RWPE1 (cell line): ENCODE measurements at regions not wholly inside any gene's neighbourhood (a gene's known extent, or its start where the extent isn't known, plus 50 kb on each side); places are given as distances from the start of the nearest gene placed in this dataset.
"Not testable (repeated sequence)": the region's sequence is repeated elsewhere in the genome, so short reads cannot be mapped to it uniquely, and the experiment has no call there.

Experiments
- CTCF ChIA-PET: fragments of 350-600 bp; sonication (Branson Sonifier 250); formaldehyde crosslinking; extraction: SDS; loops from one replicate; lab custom pipeline; 2021; lab: Yijun Ruan, JAX
- POLR2A ChIA-PET: fragments of 400-600 bp; formaldehyde crosslinking; extraction: SDS; loops from one replicate; lab custom pipeline; 2020; ENCODE audit warnings: antibody characterized with exemption; ENCODE audit not compliant: low non-redundant PET; lab: Yijun Ruan, JAX
- DNase-seq: peaks from one replicate; pipeline ENCODE4 v3.0.0; 2012; ENCODE audit warnings: low spot score
- H3K27ac ChIP-seq: fragments of 450-650 bp; 2 replicates; pipeline ENCODE4 v1.5.1; 2017
- CTCF ChIP-seq: fragments of 450-650 bp; conservative IDR thresholded peaks from 2 replicates; pipeline ENCODE4 v1.5.1; 2017; ENCODE audit warnings: low read depth, mild to moderate bottlenecking

GRCh38 chr14:43793579-43793978 is 713.5 kb downstream of the FSCB start:
- no peak for TF ChIP-seq CTCF
- no peak overlapping the region for H3K27ac ChIP-seq
- POLR2A ChIA-PET = no interaction called here
- CTCF ChIA-PET = interaction anchor here (1.0 kb wide), 1 partner anchor 290 kb away, joined by 3 read pairs; no protein-coding TSS in a partner anchor
- no peak for DNase-seq

GRCh38 chr14:43792980-43793379 is 714.1 kb downstream of the FSCB start:
- POLR2A ChIA-PET = no interaction called here
- CTCF ChIA-PET = interaction anchor here (0.7 to 1.0 kb wide), 2 partner anchors 218 to 290 kb away, joined by 3 to 4 read pairs; no protein-coding TSS in a partner anchor
- TF ChIP-seq CTCF = no peak
- H3K27ac ChIP-seq = no peak overlapping the region
- DNase-seq = no peak

GRCh38 chr14:43790681-43791080 is 716.4 kb downstream of the FSCB start:
- ChIA-PET POLR2A (no interaction called here), CTCF (no interaction called here)
- no peak overlapping the region for H3K27ac ChIP-seq
- DNase-seq = no peak
- no peak for TF ChIP-seq CTCF

- TF ChIP-seq CTCF = no peak
- CTCF ChIA-PET = no interaction called here
- POLR2A ChIA-PET = no interaction called here
- no peak for DNase-seq
- H3K27ac ChIP-seq = no peak overlapping the region
Observed at GRCh38 chr14:43789458-43789857, 717.6 kb downstream of the FSCB start.

- no peak for DNase-seq
- ChIA-PET POLR2A (no interaction called here), CTCF (no interaction called here)
- no peak overlapping the region for H3K27ac ChIP-seq
- TF ChIP-seq CTCF = no peak
Observed at GRCh38 chr14:43786066-43786762, 720.9 kb downstream of the FSCB start.

- DNase-seq, POLR2A ChIA-PET, CTCF ChIA-PET, H3K27ac ChIP-seq: not testable (repeated sequence)
Observed at GRCh38 chr14:43784432-43784831, 722.7 kb downstream of the FSCB start.

GRCh38 chr14:43778937-43779639 is 728.0 kb downstream of the FSCB start:
- CTCF ChIA-PET = no interaction called here
- POLR2A ChIA-PET = no interaction called here
- no peak overlapping the region for H3K27ac ChIP-seq
- no peak for TF ChIP-seq CTCF
- no peak for DNase-seq
